Astrocyte (in vitro differentiated cells and primary cell): ENCODE measurements at regions not wholly inside any gene's neighbourhood (a gene's known extent, or its start where the extent isn't known, plus 50 kb on each side); places are given as distances from the start of the nearest gene placed in this dataset.

ENCODE experiments used
- DNase-seq: peaks from one replicate; pipeline ENCODE4 v3.0.0-alpha.2; 2010; ENCODE audit warnings: low read depth
- FAIRE-seq: peaks from 2 replicates; lab custom pipeline; 2011; peaks lifted over from hg19 to GRCh38; lab: Jason Lieb, UNC
- H2AFZ ChIP-seq: 2 replicates; pipeline ENCODE4 v1.6.0; 2012; ENCODE audit warnings: low read depth, low read length, inconsistent platforms
- H3K27ac ChIP-seq: 2 replicates; pipeline ENCODE4 v1.5.1; 2011; ENCODE audit warnings: low read depth, low read length, inconsistent platforms
- H3K27me3 ChIP-seq: 2 replicates; pipeline ENCODE4 v1.6.0; 2011; ENCODE audit warnings: low read length, inconsistent platforms; ENCODE audit not compliant: insufficient read depth
- H3K36me3 ChIP-seq: 2 replicates; pipeline ENCODE4 v1.5.1; 2011; ENCODE audit warnings: low read length, inconsistent platforms; ENCODE audit not compliant: insufficient read depth
- H3K4me1 ChIP-seq: 2 replicates; pipeline ENCODE4 v1.5.1; 2011; ENCODE audit warnings: low read length, inconsistent platforms; ENCODE audit not compliant: insufficient read depth
- H3K4me2 ChIP-seq: 2 replicates; pipeline ENCODE4 v1.6.0; 2012; ENCODE audit warnings: low read length, inconsistent platforms
- H3K4me3 ChIP-seq: 2 replicates; pipeline ENCODE4 v1.5.1; 2011; ENCODE audit warnings: low read depth, mild to moderate bottlenecking, low read length, inconsistent platforms; ENCODE audit not compliant: insufficient read depth
- H3K79me2 ChIP-seq: 2 replicates; pipeline ENCODE4 v1.6.0; 2012; ENCODE audit warnings: mild to moderate bottlenecking, low read length, inconsistent platforms; ENCODE audit not compliant: insufficient read depth
- H3K9ac ChIP-seq: 2 replicates; pipeline ENCODE4 v1.6.0; 2012; ENCODE audit warnings: mild to moderate bottlenecking, low read length, inconsistent platforms
- H3K9me3 ChIP-seq: 2 replicates; pipeline ENCODE4 v1.5.1; 2012; ENCODE audit warnings: low read depth, mild to moderate bottlenecking, low read length, inconsistent platforms; ENCODE audit not compliant: insufficient read depth
- H4K20me1 ChIP-seq: 2 replicates; pipeline ENCODE4 v1.6.0; 2012; ENCODE audit warnings: low read length, inconsistent platforms; ENCODE audit not compliant: insufficient read depth
- H3K27ac Mint-ChIP-seq: one replicate; pipeline ENCODE4 v1.8.0; 2021; ENCODE audit warnings: mild to moderate bottlenecking, mixed read lengths; ENCODE audit not compliant: unreplicated experiment
- H3K27me3 Mint-ChIP-seq: one replicate; pipeline ENCODE4 v1.8.0; 2021; ENCODE audit warnings: low read depth, mixed read lengths; ENCODE audit not compliant: unreplicated experiment
- H3K36me3 Mint-ChIP-seq: one replicate; pipeline ENCODE4 v1.8.0; 2021; ENCODE audit warnings: low read depth, mixed read lengths; ENCODE audit not compliant: unreplicated experiment
- H3K4me1 Mint-ChIP-seq: one replicate; pipeline ENCODE4 v1.8.0; 2021; ENCODE audit warnings: low read depth, mixed read lengths; ENCODE audit not compliant: unreplicated experiment
- H3K4me3 Mint-ChIP-seq: one replicate; pipeline ENCODE4 v1.8.0; 2021; ENCODE audit warnings: mild to moderate bottlenecking, moderate library complexity, mixed read lengths; ENCODE audit not compliant: unreplicated experiment
- H3K9me3 Mint-ChIP-seq: one replicate; pipeline ENCODE4 v1.8.0; 2021; ENCODE audit warnings: mild to moderate bottlenecking, mixed read lengths; ENCODE audit not compliant: unreplicated experiment
- EZH2 ChIP-seq: IDR thresholded peaks from 2 replicates; pipeline ENCODE4 v1.6.1; 2012; ENCODE audit warnings: mild to moderate bottlenecking, low read length, inconsistent platforms; ENCODE audit not compliant: insufficient read depth
- TF ChIP-seq, protein P1 (sequence below): IDR thresholded peaks from 2 replicates; pipeline ENCODE4 v1.5.1; 2011; ENCODE audit warnings: low read depth, mild to moderate bottlenecking, inconsistent platforms, low read length, moderate library complexity; ENCODE audit not compliant: insufficient read depth

DNA sequence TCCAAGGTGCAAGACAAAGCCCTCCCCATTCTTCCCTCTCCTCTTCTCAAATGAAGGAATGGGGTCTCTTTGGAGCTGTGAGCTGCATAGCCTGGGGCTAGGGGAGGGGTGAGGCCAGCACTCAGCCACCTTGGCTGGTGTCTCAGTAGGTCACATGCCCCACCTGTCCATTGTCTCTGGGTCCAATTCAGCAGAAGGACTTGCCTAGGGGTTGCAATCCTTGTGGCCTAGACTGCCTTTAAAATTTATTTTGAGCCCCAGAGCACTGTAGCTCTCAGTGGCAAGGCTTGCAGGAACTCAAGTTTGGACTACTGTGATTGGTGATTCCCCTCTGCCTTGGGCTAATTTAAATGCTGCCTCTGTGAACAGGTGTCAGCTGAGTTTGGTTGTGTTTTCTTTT, 336.7 kb downstream of the DDX10 start:
- H3K27me3 ChIP-seq = no peaks in the 10 kb centered on the region
- H3K27me3 Mint-ChIP-seq = no peaks in the 10 kb centered on the region

DNA sequence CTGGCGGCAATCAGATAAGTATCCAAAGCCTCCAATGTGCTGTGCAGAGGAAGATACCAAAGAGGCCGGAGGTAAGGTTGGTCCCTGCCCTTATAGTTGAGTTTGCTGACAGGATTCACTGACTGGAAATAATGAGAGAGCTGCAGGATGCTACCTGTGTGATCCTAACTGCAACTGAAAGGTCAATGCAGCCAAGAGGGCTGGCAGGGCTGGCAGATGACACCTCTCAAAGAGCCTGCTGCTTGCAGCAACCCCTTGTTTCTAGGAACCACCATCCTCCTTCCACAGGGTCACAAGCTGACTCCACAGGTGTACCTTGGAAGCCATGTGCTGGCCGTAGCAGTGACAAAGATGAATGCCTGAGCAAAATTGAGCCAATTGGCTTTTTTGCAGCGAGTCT, 348.1 kb downstream of the DDX10 start:
- no peaks in the 10 kb centered on the region for H3K9me3 ChIP-seq

More for the DNA sequence above, 336.7 kb downstream of the DDX10 start:
- H3K79me2 ChIP-seq = no peaks in the 10 kb centered on the region
- Mint-ChIP-seq H3K36me3 (no peaks in the 10 kb centered on the region), H3K9me3 (no peaks in the 10 kb centered on the region), H3K27ac (no peak overlapping the region), H3K4me1 (no peaks in the 10 kb centered on the region), H3K4me3 (no peak overlapping the region)
- H4K20me1 ChIP-seq = no peaks in the 10 kb centered on the region
- H3K4me3 ChIP-seq = no peak overlapping the region
- no peak for DNase-seq
- no peaks in the 10 kb centered on the region for H3K36me3 ChIP-seq
- no peaks in the 10 kb centered on the region for H3K9me3 ChIP-seq
- no peak for TF ChIP-seq EZH2
- TF ChIP-seq, protein P1, sequence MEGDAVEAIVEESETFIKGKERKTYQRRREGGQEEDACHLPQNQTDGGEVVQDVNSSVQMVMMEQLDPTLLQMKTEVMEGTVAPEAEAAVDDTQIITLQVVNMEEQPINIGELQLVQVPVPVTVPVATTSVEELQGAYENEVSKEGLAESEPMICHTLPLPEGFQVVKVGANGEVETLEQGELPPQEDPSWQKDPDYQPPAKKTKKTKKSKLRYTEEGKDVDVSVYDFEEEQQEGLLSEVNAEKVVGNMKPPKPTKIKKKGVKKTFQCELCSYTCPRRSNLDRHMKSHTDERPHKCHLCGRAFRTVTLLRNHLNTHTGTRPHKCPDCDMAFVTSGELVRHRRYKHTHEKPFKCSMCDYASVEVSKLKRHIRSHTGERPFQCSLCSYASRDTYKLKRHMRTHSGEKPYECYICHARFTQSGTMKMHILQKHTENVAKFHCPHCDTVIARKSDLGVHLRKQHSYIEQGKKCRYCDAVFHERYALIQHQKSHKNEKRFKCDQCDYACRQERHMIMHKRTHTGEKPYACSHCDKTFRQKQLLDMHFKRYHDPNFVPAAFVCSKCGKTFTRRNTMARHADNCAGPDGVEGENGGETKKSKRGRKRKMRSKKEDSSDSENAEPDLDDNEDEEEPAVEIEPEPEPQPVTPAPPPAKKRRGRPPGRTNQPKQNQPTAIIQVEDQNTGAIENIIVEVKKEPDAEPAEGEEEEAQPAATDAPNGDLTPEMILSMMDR = no peak
- H3K27ac ChIP-seq = no peak overlapping the region
- H3K4me2 ChIP-seq = no peak overlapping the region
- FAIRE-seq = no peak
- no peak overlapping the region for H3K9ac ChIP-seq
- H3K4me1 ChIP-seq = no peaks in the 10 kb centered on the region
- no peak overlapping the region for H2AFZ ChIP-seq

DNA sequence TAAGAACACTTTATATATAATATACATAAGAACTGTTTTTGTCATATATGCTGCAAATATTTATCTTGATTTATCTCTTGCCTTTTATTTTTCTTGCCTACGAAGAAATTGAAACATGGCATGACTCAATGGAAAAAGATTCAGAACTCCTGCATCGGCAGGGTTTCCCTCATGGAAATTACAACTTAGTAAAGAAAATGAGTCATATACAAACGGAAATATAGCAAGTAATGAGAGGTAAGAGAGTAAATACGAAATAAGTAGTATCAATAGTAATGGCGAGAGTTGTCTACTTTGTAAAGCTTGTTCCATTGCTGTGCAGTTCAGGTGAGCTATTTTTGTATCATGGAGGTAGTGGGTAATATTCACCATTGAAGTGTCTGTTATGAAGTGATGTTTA, 350.4 kb downstream of the DDX10 start:
- peak; percentile 75 for DNase-seq
- Histone ChIP-seq H3K79me2 (no peaks in the 10 kb centered on the region), H3K27ac (no peak overlapping the region), H3K9me3 (no peaks in the 10 kb centered on the region), H3K9ac (no peak overlapping the region), H3K4me3 (peak overlapping the region; percentile 3), H4K20me1 (no peaks in the 10 kb centered on the region), H3K27me3 (no peaks in the 10 kb centered on the region), H3K36me3 (no peaks in the 10 kb centered on the region), H3K4me2 (peak overlapping the region; percentile 55), H3K4me1 (peaks cover 5% of the 10 kb centered on the region), H2AFZ (no peak overlapping the region)
- Mint-ChIP-seq H3K4me1 (no peaks in the 10 kb centered on the region), H3K27ac (no peak overlapping the region), H3K36me3 (no peaks in the 10 kb centered on the region), H3K9me3 (no peaks in the 10 kb centered on the region), H3K27me3 (peaks cover 2% of the 10 kb centered on the region), H3K4me3 (no peak overlapping the region)
- FAIRE-seq = peak; percentile 84
- TF ChIP-seq EZH2 = no peak
- TF ChIP-seq, protein P1 = no peak

More for the DNA sequence above, 348.1 kb downstream of the DDX10 start:
- H3K36me3 Mint-ChIP-seq = no peaks in the 10 kb centered on the region
- no peaks in the 10 kb centered on the region for H3K4me1 Mint-ChIP-seq
- no peaks in the 10 kb centered on the region for H4K20me1 ChIP-seq
- no peaks in the 10 kb centered on the region for H3K27me3 ChIP-seq
- H3K4me3 Mint-ChIP-seq = no peak overlapping the region
- no peak overlapping the region for H3K4me3 ChIP-seq
- H3K27me3 Mint-ChIP-seq = peaks cover 2% of the 10 kb centered on the region
- H3K36me3 ChIP-seq = no peaks in the 10 kb centered on the region
- no peak for TF ChIP-seq EZH2
- peaks cover 5% of the 10 kb centered on the region for H3K4me1 ChIP-seq
- DNase-seq = no peak
- H2AFZ ChIP-seq = no peak overlapping the region
- no peak overlapping the region for H3K4me2 ChIP-seq
- no peaks in the 10 kb centered on the region for H3K79me2 ChIP-seq
- peaks cover 3% of the 10 kb centered on the region for H3K9me3 Mint-ChIP-seq
- FAIRE-seq = no peak
- H3K9ac ChIP-seq = no peak overlapping the region
- no peak overlapping the region for H3K27ac ChIP-seq
- no peak overlapping the region for H3K27ac Mint-ChIP-seq
